HG02623 (cell line): ENCODE measurements at regions not wholly inside any gene's neighbourhood (a gene's known extent, or its start where the extent isn't known, plus 50 kb on each side); places are given as distances from the start of the nearest gene placed in this dataset.

Experiments used
- ATAC-seq: cut with Tn5 transposase; IDR thresholded peaks from one replicate; pipeline ENCODE4 v1.9.1; 2021; ENCODE audit warnings: moderate library complexity; ENCODE audit not compliant: unreplicated experiment

- no peak for ATAC-seq
Measured at GRCh38 chr10:106520698-106521097, 643.8 kb downstream of the SORCS1 start.

GRCh38 chr10:106519376-106520030 is 645.0 kb downstream of the SORCS1 start:
- no peak for ATAC-seq

- ATAC-seq: no peak
Measured at GRCh38 chr10:106515206-106515790, 649.2 kb downstream of the SORCS1 start.

GRCh38 chr10:106513352-106513771 is 651.1 kb downstream of the SORCS1 start:
- ATAC-seq: no peak

GRCh38 chr10:106511917-106512316 is 652.6 kb downstream of the SORCS1 start:
- no peak for ATAC-seq

- ATAC-seq: no peak
Measured at GRCh38 chr10:106508950-106509349, 655.6 kb downstream of the SORCS1 start.

GRCh38 chr10:106506526-106507283 is 657.8 kb downstream of the SORCS1 start:
- no peak for ATAC-seq

- no peak for ATAC-seq
Measured at GRCh38 chr10:106504536-106504935, 660.0 kb downstream of the SORCS1 start.

- ATAC-seq: no peak
Measured at GRCh38 chr10:106502641-106503040, 661.9 kb downstream of the SORCS1 start.

- no peak for ATAC-seq
Measured at GRCh38 chr10:106500925-106501525, 663.5 kb downstream of the SORCS1 start.

- ATAC-seq: no peak
Measured at GRCh38 chr10:106500041-106500924, 664.2 kb downstream of the SORCS1 start.

GRCh38 chr10:106499448-106499847 is 665.1 kb downstream of the SORCS1 start:
- no peak for ATAC-seq

GRCh38 chr10:106498675-106499074 is 665.8 kb downstream of the SORCS1 start:
- no peak for ATAC-seq

- ATAC-seq: no peak
Measured at GRCh38 chr10:106495931-106496330, 668.6 kb downstream of the SORCS1 start.

- ATAC-seq: no peak
Measured at GRCh38 chr10:106493751-106494150, 670.8 kb downstream of the SORCS1 start.

GRCh38 chr10:106493226-106493625 is 671.3 kb downstream of the SORCS1 start:
- ATAC-seq: no peak

- no peak for ATAC-seq
Measured at GRCh38 chr10:106487726-106488125, 676.8 kb downstream of the SORCS1 start.

- ATAC-seq: no peak
Measured at GRCh38 chr10:106481598-106482275, 682.8 kb downstream of the SORCS1 start.

GRCh38 chr10:106479636-106480035 is 684.9 kb downstream of the SORCS1 start:
- no peak for ATAC-seq

- ATAC-seq: no peak
Measured at GRCh38 chr10:106474876-106475275, 689.6 kb downstream of the SORCS1 start.
